AG10803 (cell line): ENCODE measurements at regions not wholly inside any gene's neighbourhood (a gene's known extent, or its start where the extent isn't known, plus 50 kb on each side); places are given as distances from the start of the nearest gene placed in this dataset.

Experiments
- DNase-seq: peaks from one replicate; pipeline ENCODE4 v3.0.0; 2010; ENCODE audit warnings: low read depth
- H3K4me3 ChIP-seq: 2 replicates; pipeline ENCODE4 v1.5.1; 2011; ENCODE audit warnings: mild to moderate bottlenecking, low read length, control low read depth
- CTCF ChIP-seq: conservative IDR thresholded peaks from 2 replicates; pipeline ENCODE4 v1.5.1; 2011; ENCODE audit warnings: mild to moderate bottlenecking, low read length, control low read depth, inconsistent platforms

DNA sequence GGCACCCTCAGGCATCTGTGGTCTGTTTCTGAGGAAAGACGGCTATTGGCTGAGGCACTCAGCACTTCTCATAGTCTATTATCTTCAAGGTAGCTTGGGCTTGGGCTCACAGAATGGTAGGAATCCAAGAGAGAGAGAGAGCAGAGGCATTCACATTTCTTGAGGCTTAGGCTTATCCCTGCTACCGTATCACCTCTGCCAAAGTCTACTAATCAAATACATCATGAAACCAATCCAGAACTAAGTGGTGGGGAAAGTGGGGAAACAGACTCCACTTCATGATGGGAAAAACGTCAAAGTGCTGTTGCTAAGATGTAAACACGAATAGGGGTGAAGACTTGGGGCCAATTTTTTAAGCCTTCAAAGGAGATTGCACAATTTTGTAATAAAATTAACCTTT lies 271.1 kb upstream of the SEMA3D start:
- DNase-seq = no peak
- no peak overlapping the region for H3K4me3 ChIP-seq
- TF ChIP-seq CTCF = no peak

DNA sequence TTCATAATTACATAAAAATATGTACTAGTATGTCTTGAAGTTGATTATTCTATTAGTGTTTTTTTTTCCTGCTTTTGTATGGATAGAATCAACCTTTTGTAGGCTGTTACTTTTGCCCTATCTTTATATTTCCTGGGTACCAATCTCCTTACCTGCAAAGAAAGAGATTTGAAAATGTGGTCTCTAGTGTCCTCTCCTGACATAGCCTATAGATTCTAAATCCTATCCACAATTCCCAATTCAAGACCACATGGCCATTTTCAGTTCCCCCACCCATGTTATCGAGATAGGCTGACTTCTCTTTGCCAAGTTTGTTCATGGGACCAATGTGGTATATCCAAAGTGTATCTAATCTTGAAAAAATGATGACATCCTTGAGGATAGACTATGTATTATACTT lies 269.4 kb upstream of the SEMA3D start:
- H3K4me3 ChIP-seq = no peak overlapping the region
- no peak for TF ChIP-seq CTCF
- no peak for DNase-seq

DNA sequence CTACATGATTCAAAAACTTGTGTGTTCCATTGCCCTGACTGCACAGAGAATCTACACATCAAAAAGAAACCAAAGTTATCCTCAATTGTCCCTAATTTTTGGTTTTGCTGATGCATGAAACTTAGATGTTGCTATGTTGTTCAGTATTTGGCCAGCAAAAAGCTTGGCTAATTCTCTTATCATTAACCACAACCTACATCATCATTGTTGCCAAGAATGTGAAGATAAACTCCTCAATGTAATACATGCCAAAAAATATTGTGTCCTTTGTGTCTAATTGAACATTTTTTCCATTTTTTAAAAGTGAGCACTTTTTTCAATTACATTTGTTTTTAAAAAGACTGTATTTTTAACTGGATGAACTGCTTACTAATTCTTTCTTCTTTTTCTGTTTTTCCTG lies 268.0 kb upstream of the SEMA3D start:
- no peak overlapping the region for H3K4me3 ChIP-seq
- DNase-seq = peak; percentile 12
- TF ChIP-seq CTCF = no peak

GRCh38 chr7:85452674-85453073 lies 265.8 kb upstream of the SEMA3D start:
- no peak for DNase-seq
- no peak for TF ChIP-seq CTCF
- H3K4me3 ChIP-seq = no peak overlapping the region

- H3K4me3 ChIP-seq = no peak overlapping the region
- no peak for DNase-seq
- no peak for TF ChIP-seq CTCF
Observed at GRCh38 chr7:85449478-85449877, 262.6 kb upstream of the SEMA3D start.

DNA sequence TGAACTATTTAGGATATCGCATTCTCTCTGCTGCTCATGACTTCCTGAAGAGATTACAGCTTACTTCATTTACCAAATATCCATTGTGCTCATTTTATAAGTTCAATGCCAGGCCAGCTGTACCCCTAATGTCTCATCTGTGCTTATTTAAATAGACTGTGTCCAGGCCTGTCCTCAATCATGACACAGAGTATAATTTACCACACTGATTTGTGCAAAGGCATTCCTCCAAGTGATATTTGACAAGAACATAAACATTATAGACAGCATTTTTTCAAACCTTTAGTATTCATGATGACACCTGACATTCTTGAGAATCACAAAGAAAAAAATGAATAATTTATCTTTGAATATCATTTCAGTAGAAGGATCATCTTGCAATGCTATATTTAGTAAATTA lies 260.1 kb upstream of the SEMA3D start:
- DNase-seq = no peak
- no peak for TF ChIP-seq CTCF
- H3K4me3 ChIP-seq = no peak overlapping the region

DNA sequence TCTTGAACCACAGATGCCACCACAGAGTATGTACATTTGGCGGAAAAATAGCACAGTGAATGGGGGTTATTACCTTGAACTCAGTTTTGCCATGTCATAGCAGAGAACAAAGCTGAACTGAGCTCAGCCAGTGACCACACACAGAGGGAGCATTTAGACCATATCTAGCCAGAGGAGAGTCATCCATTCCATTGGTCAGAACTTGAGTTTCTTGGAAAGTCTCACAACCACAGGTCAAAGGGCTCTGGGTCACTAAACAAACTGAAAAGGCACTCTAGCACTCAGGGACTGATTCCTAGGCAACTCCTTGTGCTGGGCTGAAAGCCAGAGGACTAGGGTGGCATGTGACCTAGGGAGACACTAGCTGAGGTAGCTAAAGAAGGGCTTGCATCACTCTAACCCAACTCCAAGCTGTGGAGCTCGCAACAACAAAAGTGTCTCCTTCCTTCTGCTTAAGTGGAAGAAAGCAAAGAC lies 239.7 kb upstream of the SEMA3D start:
- H3K4me3 ChIP-seq = no peak overlapping the region
- TF ChIP-seq CTCF = no peak
- DNase-seq = peak; percentile 2
